ENCODE measurements at regions not wholly inside any gene's neighbourhood (a gene's known extent, or its start where the extent isn't known, plus 50 kb on each side); places are given as distances from the start of the nearest gene placed in this dataset.

DNA sequence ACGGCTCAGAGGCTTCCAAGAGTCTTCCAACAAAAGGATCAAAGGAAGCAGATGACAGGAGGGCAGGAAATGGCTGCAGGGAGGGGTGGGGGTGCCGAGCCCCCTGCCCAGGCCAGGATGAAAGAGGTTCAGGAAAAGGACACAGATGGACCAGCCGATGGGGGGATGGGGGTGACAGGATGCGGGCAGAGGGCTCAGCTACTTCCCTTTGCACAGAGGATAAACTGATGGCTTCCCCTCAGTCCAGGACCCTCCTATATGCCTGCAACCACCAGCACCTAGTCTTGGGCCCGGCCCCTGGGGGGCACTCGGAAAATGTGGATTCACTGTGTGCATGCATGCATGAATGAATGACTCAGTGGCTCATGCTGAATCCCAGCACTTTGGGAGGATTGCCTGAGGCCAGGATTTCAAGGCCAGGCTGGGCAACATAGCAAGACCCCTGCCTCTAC is 148.2 kb downstream of the C9orf50 start:
- no peak for DNase-seq (ENCODE audit: low read depth)

DNA sequence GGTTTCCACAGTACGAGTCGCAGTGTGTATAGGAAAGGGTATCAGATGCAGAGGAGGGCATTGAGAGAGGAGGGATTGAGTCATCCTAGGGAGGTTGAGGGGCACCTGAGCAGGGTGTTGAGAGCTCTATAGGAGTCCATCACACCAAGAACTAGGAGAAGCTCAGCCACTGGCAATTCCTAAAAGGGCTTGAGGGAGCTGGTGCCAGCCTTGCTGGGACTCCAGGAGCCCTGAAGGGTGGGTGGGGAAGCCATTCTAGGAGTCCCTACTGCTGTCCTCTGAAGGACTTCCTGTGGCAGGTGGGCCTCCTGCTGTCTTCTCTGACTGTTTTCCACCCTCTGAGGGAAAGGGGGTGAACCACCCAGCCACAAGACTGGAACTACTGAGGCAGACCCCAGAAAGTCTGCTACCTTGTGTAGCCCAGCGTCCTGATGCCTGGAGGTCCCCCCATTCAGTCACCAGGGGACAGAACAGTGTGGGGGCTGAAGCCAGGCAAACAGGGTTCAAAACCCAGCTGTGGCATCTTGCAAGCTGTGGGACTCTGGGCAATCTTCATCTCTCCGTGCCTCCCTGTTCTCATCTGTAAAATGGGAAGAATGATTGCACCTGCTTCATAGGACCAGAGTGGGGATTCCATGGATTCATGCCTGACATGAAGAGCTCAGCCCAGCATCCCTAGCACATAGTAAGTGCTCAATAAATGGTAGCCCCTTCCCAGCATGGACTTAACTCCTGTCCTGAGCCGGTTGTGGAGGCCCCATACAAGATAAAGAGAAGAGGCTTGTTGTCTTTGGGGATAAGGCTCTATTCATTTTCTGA is 149.5 kb downstream of the C9orf50 start:
- DNase-seq (ENCODE audit: low read depth): no peak

DNA sequence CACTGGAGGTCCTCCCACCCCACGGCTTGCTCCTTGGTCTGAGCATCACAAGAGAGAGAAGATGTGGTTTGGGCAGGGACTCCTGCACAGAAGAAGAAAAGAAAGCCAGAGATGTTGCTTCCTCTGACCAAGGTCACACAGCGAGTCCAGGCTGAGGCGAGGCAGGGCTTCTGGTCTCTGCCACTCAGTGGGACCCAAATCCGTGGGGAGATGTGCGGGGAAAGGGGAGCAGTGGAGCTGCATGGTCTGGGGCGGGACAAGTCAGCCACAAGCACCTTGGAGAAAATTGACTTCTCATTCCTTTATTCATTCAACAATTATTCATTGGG is 150.9 kb downstream of the C9orf50 start:
- no peak for DNase-seq (ENCODE audit: low read depth)

DNA sequence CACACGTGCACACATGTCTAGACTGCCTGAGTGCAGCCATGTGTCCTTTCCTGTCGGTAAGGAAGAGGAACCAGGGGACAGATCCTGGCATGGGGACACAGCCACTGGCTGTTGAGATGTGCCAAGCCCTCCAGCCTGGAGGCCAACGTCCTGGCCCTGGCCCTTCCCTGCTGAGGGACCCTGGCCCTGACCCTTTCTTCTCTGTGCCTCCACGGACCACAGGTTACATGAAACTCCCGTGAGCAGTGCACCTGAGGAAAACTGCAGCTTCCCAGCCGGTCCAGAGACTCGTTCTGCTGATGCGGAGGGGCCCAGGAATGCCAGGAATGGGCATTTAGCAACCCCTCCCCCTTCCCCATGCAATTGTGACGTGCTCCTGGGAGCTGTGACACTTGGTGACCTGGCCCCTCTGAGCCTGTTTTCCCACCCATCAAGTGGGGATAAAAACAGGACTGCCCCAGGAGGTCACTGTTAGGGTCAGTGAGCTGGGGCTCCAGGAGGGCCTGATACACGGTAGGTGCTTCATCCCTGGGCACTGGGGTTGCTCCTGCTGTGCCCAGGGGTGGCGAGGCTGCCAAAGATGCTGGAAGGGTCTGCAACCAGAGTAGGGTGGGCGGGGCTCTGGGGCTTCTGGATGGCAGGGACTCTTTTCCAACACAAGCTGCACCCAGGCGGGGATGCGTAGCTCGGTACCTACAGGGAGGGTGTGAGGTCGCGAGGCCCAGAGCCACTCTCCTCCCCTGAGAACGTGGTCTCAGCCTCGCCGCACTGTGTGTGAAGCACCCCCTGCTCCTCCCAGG is 151.5 kb downstream of the C9orf50 start:
- DNase-seq (ENCODE audit: low read depth): no peak

DNA sequence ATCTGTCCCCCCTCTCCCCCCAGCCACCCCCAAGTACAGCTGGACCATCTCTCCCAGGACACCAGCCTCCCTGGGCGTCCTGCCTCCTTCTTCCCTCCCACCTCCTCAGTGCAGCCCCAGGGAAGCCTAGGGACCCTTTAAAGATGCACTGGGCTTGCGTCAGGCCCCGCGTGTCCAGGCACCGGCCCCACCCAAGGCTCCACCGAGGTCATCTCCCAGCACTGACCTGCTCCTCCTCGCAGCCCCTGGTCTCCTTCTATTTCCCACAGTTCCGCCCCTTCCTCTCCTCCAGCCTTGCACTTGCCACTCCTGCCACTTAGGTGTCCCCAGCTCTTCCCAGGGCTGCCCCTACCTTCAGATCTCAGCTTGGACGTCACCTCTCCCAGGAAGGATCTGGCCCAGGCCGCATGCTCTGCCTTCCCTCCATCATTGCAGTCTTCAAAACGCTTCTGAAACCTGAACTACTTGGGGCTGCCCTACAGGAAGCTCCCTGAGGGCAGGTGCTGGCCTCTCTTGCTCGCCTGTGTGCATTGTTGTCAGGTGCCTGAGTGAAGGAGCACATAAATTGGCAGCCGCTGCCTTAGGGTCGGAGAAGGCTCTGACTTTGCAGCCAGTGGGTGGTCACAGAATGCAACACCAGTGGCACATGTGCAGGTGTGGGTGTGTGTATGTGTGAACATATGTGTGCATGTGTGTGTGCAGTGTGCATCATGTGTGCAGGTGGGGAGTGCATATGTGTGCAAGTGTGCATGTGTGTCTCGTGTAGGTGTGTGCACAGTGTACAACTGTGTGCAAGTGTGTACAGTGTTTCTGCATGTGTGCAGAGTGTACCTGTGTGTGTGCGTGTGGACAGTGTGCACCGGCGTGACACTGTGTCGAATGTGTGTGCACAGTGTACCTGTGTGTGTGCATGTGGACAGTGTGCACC is 152.9 kb downstream of the C9orf50 start:
- DNase-seq (ENCODE audit: low read depth): no peak

DNA sequence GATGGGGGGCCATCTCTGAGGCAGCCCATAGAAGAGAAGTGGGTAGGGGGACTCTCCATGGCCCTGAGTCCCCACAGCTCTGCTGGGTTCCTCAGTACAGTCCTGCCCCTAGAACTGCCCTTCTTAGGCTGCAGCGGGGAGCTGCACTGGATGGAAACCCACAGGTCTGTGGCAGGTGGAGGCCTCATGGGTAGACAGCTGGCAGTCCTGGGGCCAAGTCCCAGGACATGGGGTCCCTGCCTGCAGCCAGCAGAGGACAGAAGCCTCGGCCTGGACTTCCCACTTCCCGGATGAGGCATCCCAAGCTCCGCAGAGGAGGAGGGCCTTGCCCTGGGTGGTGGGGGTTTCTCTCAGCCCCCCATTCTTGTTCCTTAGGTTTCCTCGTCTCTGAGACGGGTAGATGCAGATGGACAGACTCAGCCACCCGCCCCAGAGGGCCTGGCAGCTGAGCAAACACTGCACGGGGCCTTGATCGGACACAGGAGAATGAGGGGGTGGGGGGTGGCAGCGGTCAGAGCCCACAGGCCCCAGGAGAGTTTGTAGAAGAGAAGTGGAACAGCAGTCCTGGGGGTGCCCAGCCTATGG is 153.8 kb downstream of the C9orf50 start:
- no peak for DNase-seq (ENCODE audit: low read depth)

DNA sequence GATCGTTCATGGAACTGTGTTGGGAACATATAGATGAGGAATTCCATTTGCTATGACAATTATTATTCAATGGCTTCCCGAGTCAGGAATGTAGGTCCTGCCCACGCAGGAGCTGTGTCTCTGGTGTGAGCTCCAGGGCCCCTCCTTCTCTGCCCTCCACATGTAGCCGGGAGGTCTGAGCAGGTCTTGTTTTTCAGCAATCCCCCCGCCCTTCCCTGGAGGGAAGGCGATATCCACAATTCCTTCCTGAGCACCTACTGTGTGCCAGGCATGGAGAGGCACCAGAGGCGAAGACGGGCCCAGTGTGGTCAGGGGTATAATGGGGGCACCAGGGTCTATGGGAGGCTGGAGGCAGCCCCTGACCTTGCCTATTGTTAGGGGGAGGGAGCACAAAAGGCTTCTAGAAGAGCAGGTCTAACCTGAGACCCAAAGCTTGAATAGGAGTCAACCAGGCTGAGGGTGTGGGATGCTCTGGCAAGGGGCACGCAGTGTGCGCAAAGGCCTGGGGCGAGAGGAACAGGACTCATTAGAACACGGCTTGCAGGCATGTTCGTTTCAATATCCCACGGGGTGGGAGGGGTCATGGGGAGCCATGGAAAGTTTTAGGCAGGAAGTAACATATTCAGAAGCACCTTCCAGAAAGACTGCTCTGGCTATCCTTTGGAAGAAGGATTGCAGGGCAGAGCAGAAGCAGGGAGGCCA is 154.9 kb downstream of the C9orf50 start:
- DNase-seq (ENCODE audit: low read depth): no peak

DNA sequence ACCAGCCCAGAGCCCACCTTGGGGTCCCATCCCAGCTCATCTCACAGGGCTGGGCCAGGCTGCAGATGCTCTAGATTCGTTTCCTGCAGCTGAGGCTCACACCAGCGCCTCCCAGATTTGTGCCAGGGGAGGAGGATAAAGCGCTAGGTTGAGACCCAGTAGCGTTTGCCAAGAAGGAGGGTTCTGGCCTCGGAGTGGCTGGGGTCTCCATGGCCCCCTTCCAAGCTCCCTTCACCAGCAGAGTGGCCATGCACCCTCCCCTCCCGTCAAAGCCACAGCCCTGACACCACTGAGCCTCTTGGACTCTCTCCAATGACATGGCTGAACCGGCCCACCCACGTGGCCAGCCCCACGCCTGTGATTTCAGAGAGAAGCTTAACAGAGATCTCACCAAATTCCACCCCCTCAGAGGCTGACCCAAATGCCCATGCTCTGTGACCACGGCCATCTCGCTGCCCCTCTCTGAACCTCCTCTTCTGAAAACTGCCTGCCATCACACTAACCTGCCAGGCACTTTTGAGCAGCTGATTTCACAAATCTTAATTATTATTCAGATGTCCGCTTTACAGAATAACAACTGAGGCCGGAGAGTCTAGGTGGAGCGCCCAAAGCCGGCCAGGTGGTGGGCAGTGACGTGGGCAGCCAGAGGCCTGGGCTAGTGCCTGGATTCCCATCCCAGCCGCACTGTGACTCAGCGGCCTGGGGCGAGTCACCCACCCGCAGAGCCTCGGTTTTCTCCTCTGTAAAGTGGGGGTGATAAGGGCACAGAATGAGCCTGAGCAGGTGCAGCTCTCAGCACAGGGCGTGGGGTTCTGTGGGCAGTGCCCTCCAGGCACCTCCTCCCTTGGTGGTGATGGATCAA is 155.7 kb downstream of the C9orf50 start:
- no peak for DNase-seq (ENCODE audit: low read depth)

DNA sequence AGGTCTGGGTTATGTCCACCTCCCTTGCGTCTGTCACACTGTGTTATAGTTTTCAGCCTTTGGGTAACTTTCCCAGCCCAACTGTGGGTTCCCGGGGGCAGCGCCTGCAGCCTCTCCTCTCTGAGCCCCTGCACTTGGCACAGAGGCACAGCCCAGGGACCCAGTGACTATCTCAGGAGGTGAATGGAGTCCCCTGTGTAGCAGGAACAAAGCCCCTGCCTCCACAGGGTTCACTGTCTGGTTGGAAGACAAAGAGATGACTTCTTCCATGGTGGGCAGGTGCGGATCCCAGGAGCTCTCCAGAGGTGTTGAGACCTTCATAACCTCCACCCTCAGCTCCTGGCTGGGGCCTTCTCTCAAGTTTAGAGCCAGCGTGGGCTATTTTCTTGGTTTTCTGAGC is 156.9 kb downstream of the C9orf50 start:
- no peak for DNase-seq (ENCODE audit: low read depth)

DNA sequence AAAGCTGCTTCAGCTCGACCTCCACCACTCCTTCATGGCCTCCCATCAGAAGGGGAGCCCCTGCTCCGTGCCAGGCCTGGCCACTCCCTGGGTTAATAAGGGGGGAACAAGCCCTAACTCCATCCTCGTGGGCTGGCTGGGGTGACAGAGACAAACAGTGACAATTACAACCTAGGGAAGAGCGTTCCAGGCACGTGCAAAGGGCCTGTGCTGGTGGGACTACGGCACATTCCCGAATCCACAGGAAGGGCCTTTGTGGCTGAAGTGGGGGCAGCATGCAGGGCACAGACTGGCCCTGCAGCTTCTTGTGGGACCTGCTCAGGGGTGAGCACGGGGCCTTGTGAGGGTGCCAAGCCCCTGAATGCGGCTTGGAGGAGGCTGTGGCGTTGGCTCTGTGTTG is 157.4 kb downstream of the C9orf50 start:
- no peak for DNase-seq (ENCODE audit: low read depth)

DNA sequence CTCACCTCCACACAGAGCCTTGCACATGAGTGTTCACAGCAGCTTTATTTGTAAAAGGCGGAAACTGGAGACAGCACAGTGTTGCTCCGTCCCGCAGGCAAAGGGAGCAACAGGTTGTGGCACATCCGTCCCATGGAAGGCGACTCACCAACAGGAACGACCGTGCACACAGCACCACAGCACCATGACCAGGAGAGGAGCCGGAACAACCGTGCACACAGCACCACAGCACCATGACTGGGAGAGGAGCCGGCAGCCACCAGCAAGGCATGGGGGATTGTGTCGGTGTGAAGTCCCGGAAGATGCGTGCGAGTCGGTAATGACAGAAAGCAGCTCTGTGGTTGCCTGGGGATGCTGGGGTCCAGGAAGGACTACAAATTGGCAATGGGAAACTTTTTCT is 158.5 kb downstream of the C9orf50 start:
- DNase-seq (ENCODE audit: low read depth): no peak

DNA sequence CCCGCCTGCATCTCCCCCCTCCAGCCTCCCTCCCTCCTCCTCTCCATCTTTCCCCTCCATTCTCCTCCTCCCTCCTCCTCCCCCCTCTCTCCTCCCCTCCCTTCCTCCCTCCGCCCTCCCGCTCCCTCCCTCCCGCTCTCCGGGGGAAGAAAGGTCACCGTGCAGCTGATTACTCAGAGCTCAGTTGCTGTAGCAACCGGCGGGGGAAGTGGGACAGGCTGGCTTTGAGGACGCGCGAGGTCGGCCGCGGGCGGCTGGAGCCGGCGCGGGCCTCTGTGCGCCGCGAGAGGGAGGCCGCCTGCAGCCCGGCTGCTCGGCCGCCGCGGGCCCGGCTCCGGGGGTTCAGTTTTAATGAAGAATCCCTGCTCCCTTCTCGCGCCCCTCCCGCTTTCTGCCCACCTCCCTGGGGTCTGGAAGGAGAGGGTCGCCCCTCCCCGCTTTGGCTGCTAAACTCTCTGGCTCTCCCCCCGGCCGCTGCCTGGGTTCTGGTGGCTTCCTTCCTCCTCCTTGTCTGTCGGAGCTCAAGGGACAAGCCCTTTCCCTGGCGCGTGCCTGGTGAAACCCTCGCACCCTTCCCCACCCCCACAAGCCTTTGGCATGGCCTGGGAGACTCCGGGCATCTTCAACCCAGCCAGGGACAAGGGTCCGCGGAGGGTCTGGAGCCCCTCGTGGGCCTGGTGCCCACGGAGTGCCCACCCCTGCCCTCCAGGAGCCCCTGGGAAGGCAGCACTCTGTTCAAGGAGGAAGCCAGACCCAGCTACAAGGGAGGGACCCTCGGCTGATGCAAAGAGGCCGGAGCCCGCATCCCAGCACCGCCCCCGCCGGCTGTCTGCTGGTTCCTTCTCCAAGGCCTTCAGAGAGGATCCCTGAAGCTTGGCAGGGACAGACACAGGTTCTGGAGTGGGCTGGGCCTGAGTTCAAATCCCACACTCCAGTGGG is 160.3 kb downstream of the C9orf50 start:
- peak; percentile 65 for DNase-seq (ENCODE audit: low read depth)

DNA sequence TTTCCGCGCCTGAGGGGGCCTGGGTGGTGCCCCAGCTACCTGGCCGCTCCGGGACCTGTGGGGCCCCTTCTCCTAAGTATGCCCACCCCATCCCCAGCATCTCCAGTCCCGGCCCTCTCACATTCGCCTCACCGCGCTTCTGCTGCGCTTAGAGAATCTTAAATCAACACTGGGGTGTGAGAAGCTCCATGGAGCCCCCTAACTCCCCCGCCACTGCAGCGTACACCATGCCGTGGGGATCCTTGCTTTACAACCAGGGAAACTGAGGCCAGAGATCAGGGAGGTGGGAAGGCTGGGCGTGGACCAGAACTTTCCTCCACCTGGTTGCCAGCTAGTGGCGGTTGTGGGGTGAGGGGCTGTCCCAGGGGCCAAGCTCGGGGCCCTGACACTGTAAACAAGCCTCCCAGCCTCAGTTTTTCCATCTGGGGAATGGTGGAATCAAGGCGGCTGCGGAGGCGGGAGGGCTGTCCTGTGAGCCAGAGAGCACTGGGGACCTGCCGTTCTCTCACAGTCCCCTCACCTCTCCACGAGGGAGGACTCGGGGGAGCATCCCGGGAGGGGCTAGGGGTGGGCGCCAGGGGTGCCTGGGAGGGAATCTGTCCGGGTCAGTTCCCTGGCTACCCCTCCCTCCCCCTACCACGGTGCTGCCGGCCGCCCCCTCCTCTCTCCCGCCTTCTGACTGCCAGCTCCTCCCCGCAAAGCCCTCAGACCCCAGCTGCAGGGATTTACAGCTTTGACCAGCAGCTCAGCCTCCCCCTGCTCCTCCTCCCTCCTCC is 161.2 kb downstream of the C9orf50 start:
- DNase-seq (ENCODE audit: low read depth): no peak

DNA sequence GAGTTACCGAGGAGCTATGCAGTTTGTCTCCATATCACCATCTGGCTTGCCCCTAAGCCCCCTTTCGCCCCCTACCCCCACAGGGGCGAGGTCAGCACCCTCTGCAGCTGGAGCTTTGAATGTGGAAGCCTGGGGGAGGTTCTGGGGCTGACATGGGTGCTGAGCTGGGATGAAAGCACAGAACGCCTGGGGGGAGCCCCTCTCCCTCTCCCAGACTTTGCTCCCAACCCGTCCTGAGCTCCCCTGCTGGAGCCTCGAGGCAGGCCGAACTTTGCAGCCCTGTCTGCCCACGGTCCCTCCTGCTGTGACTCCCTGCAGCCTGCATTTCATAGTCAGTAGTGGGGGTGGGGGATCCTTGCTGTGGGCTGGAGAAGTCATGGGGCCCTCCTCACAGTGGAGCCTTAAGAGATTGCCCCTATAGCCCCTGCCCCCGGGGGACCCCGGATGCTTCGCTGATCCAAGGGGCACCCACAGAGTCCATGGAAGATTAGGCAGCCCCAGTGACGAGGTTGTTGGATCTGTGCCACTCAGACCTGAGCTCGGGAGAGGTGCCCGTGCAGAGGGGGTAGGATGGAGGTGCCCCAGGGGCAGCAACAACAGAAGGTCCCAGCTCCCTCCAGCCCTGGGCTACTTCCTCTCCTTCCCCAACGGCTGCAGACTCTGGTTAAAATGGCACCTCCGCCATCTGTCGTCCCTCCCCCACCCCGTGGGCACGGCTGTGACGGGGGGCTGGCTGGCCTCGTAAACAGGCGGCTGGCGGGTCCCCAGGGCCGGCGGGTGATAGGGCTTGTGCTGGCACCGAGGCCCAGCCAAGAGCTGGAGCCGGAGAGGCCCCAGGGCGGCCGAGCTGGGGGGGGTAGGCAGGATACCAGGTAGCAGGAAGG is 162.0 kb downstream of the C9orf50 start:
- no peak for DNase-seq (ENCODE audit: low read depth)

DNA sequence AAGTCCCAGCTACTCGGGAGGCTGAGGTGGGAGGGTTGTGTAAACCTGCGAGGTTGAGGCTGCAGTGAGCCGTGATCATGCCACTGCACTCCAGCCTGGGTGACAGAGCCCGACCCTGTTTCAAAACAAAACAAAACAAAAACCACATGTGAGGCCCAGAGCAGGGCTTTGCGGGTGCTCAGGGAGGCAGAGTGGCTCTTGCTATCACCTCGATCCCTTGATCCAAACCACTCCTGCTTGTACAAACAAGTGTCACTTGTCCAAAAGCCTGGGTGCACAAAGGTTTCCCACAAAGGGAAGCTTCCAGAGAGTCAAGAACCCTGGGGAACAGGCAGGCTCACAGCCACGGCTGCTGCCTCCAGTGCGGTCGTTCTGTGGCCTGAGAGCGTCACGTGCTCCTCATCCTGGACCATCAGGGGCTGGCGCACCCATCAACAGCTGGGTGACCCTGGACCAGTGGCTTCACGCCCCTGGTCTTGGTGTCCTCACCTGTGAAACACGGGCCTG is 162.7 kb downstream of the C9orf50 start:
- no peak for DNase-seq (ENCODE audit: low read depth)

DNA sequence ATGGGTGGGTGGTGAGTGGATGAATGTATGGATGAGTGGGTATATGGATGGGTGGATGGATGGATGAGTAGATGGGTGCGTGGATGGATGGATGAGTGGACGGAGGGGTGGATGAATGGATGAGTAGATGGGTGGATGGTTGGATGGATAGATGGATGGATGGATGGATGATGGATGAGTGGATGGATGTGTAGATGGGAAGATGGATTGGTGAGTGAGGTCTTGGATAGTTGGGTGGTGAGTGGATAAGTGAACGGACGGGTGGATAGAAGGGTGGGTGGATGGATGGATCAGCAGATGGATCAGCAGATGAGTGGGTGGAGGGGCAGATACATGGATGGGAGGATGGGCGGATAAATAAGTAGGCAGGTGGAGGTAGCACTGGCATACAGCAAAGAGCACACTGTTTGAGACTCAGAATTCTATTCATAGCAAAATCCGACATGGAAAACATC is 163.5 kb downstream of the C9orf50 start:
- DNase-seq (ENCODE audit: low read depth): no peak
